Transverse colon (tissue), 4 donors: ENCODE measurements at regions not wholly inside any gene's neighbourhood (a gene's known extent, or its start where the extent isn't known, plus 50 kb on each side); places are given as distances from the start of the nearest gene placed in this dataset.

ENCODE experiments used
- CTCF ChIP-seq, 5 experiments: fragments of 200-600 bp in 3 of 5; fragments of 450-650 bp in 2 of 5; sonication (generic) in 3 of 5; IDR thresholded peaks; 1 replicate in 2 of 5; 2 replicates in 3 of 5; pipeline ENCODE4 v1.5.1; 2016 to 2017; ENCODE audit warnings: antibody characterized with exemption in 5 of 5, inconsistent platforms in 3 of 5, mild to moderate bottlenecking in 2 of 5, moderate library complexity in 1 of 5
- EP300 ChIP-seq: sonication (generic); formaldehyde crosslinking; IDR thresholded peaks from one replicate; pipeline ENCODE4 v1.6.1; 2017; ENCODE audit warnings: antibody characterized with exemption, low read depth
- POLR2A ChIP-seq: fragments of 450-650 bp; IDR thresholded peaks from one replicate; pipeline ENCODE4 v1.6.1; 2016; ENCODE audit warnings: antibody characterized with exemption, mild to moderate bottlenecking, moderate library complexity
- POLR2AphosphoS5 ChIP-seq, 3 donors: sonication (generic); formaldehyde crosslinking; IDR thresholded peaks; one replicate each; pipeline ENCODE4 v1.6.1; 2016; ENCODE audit warnings: antibody characterized with exemption in 3 of 3

DNA sequence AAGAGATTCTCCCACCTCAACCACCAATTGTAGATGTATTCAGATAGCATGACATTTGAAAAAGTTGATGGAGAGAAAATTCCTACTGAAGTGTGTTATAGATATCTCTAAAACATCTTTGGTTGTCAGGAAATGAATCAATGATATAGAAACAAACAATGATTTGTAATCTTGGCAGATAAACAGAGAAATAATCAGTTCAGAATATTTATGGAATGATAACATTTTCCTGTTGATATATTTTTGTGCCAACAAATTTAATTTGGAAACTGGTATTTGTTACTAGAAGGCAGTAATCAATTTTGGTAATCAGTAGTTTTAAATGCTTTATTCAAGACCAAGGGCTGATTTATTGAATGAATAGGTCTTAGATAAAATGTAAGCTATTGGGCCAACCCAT is 695.6 kb downstream of the USP25 start:
- TF ChIP-seq CTCF (IDR thresholded peaks at IDR 0.05) (no peak), POLR2AphosphoS5 (IDR thresholded peaks at IDR 0.05) (no peak), POLR2A (no peak), EP300 (no peak)
